ENCODE measurements at regions not wholly inside any gene's neighbourhood (a gene's known extent, or its start where the extent isn't known, plus 50 kb on each side); places are given as distances from the start of the nearest gene placed in this dataset.

GRCh38 chr13:54110597-54110996 lies 1082.0 kb downstream of the OLFM4 start:
- TF ChIP-seq, protein P1, sequence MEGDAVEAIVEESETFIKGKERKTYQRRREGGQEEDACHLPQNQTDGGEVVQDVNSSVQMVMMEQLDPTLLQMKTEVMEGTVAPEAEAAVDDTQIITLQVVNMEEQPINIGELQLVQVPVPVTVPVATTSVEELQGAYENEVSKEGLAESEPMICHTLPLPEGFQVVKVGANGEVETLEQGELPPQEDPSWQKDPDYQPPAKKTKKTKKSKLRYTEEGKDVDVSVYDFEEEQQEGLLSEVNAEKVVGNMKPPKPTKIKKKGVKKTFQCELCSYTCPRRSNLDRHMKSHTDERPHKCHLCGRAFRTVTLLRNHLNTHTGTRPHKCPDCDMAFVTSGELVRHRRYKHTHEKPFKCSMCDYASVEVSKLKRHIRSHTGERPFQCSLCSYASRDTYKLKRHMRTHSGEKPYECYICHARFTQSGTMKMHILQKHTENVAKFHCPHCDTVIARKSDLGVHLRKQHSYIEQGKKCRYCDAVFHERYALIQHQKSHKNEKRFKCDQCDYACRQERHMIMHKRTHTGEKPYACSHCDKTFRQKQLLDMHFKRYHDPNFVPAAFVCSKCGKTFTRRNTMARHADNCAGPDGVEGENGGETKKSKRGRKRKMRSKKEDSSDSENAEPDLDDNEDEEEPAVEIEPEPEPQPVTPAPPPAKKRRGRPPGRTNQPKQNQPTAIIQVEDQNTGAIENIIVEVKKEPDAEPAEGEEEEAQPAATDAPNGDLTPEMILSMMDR (IDR thresholded peaks at IDR 0.05; ENCODE audit: low read depth, low read length, poor library complexity, severe bottlenecking) = no peak
- TF ChIP-seq EZH2phosphoT487 (IDR thresholded peaks at IDR 0.05; ENCODE audit: borderline replicate concordance, low read length) = no peak
